Natural killer cell (primary cell): ENCODE measurements at regions not wholly inside any gene's neighbourhood (a gene's known extent, or its start where the extent isn't known, plus 50 kb on each side); places are given as distances from the start of the nearest gene placed in this dataset.

Experiments used
- ATAC-seq, 3 donors: fragments of 150-1000 bp in 2 of 3; fragments of 200-7000 bp in 1 of 3; cut with Tn5 transposase; 1 replicate in 1 of 3; 2 replicates in 2 of 3; pipeline ENCODE4 v1.10.0; 2021; ENCODE audit warnings: mild to moderate bottlenecking in 2 of 3, moderate library complexity in 2 of 3
- DNase-seq, 2 donors: peaks; one replicate each; pipeline versions ENCODE4 v3.0.0 to v3.0.0-alpha.2; 2013 to 2021; ENCODE audit warnings: mixed read lengths in 1 of 2
- H3K27ac ChIP-seq: one replicate; pipeline ENCODE4 v1.5.1; 2013; ENCODE audit warnings: mild to moderate bottlenecking, low read length
- H3K27me3 ChIP-seq: one replicate; pipeline ENCODE4 v1.6.1; 2013; ENCODE audit warnings: low read length; ENCODE audit not compliant: control insufficient read depth, insufficient read depth
- H3K36me3 ChIP-seq: one replicate; pipeline ENCODE4 v1.6.1; 2013; ENCODE audit warnings: low read length; ENCODE audit not compliant: control insufficient read depth, insufficient read depth
- H3K4me1 ChIP-seq: one replicate; pipeline ENCODE4 v1.6.1; 2013; ENCODE audit warnings: low read length; ENCODE audit not compliant: control insufficient read depth, insufficient read depth
- H3K4me3 ChIP-seq: one replicate; pipeline ENCODE4 v1.5.1; 2013; ENCODE audit warnings: low read length
- H3K9me3 ChIP-seq: one replicate; pipeline ENCODE4 v1.6.1; 2013; ENCODE audit warnings: low read length; ENCODE audit not compliant: control insufficient read depth, insufficient read depth
- H3K27ac Mint-ChIP-seq, 2 donors: one replicate each; pipeline ENCODE4 v1.8.0; 2022; ENCODE audit warnings: mild to moderate bottlenecking in 2 of 2, mixed read lengths in 2 of 2, moderate library complexity in 1 of 2
- H3K27me3 Mint-ChIP-seq, 2 donors: one replicate each; pipeline ENCODE4 v1.8.0; 2022; ENCODE audit warnings: low read depth in 2 of 2, mixed read lengths in 2 of 2
- H3K36me3 Mint-ChIP-seq: one replicate; pipeline ENCODE4 v1.8.0; 2022; ENCODE audit warnings: mixed read lengths
- H3K4me1 Mint-ChIP-seq, 2 donors: one replicate each; pipeline ENCODE4 v1.8.0; 2022; ENCODE audit warnings: mixed read lengths in 2 of 2
- H3K4me3 Mint-ChIP-seq: one replicate; pipeline ENCODE4 v1.8.0; 2022; ENCODE audit warnings: mild to moderate bottlenecking, moderate library complexity, mixed read lengths
- H3K9me3 Mint-ChIP-seq, 2 donors: one replicate each; pipeline ENCODE4 v1.8.0; 2022; ENCODE audit warnings: mixed read lengths in 2 of 2
- WGBS: methylation state at CpG from one replicate; pipeline ENCODE4 v1.1.7; 2013; ENCODE audit warnings: missing lambda C conversion rate; ENCODE audit not compliant: insufficient coverage; 5-methylcytosine and 5-hydroxymethylcytosine counted together
- intact Hi-C: fragments of 100-400 bp; cut with micrococcal nuclease; formaldehyde crosslinking; loops from one replicate; pipeline ENCODE4 v1.14.2; 2022
- TF ChIP-seq, protein P1 (sequence below): fragments of 200-600 bp; IDR thresholded peaks from one replicate; pipeline ENCODE4 v1.8.0; 2022; ENCODE audit warnings: antibody characterized with exemption

DNA sequence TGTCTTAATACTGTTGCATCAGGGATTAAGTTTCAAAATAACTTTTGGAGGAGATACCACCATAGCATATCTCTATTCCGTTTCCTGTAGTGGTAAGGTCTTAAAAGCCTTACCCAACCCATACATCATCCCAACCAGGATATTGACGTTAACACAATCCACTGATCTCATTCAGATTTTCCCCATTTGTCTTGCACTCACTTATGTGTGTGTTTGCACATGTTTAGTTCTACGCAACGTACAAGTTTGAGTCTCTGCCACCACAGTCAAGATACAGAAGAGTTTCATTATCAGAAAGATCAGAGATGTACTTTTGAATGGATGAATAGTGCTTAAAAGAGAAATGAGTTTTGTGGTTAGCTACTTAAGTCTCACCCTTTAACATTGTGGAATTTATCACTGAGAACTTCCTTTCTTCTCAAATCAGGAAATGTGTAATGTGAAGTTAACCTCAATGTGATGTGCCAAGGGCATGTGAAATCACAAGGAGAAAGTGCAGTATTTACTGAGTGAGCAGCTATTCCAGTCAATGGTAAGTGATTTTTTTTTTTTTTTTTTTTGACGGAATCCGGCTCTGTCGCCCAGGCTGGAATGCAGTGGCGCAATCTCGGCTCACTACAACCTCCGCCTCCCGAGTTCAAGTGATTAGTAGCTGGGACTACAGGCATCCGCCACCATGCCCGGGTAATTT lies 69.2 kb upstream of the EPHA4 start:
- H3K4me1 ChIP-seq = no peaks in the 10 kb centered on the region
- intact Hi-C loops = no loop called here
- Mint-ChIP-seq H3K27me3 (no peaks in the 10 kb centered on the region), H3K4me3 (no peak overlapping the region), H3K36me3 (no peaks in the 10 kb centered on the region), H3K4me1 (no peaks in the 10 kb centered on the region), H3K9me3 (peaks cover 2 to 6% of the 10 kb centered on the region in 2 donors), H3K27ac (no peak overlapping the region)
- no peak overlapping the region for H3K27ac ChIP-seq
- TF ChIP-seq, protein P1, sequence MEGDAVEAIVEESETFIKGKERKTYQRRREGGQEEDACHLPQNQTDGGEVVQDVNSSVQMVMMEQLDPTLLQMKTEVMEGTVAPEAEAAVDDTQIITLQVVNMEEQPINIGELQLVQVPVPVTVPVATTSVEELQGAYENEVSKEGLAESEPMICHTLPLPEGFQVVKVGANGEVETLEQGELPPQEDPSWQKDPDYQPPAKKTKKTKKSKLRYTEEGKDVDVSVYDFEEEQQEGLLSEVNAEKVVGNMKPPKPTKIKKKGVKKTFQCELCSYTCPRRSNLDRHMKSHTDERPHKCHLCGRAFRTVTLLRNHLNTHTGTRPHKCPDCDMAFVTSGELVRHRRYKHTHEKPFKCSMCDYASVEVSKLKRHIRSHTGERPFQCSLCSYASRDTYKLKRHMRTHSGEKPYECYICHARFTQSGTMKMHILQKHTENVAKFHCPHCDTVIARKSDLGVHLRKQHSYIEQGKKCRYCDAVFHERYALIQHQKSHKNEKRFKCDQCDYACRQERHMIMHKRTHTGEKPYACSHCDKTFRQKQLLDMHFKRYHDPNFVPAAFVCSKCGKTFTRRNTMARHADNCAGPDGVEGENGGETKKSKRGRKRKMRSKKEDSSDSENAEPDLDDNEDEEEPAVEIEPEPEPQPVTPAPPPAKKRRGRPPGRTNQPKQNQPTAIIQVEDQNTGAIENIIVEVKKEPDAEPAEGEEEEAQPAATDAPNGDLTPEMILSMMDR = no peak
- 68% methylated on average over 11 of the region's 13 CpGs for WGBS
- no peaks in the 10 kb centered on the region for H3K27me3 ChIP-seq
- H3K4me3 ChIP-seq = no peak overlapping the region
- H3K36me3 ChIP-seq = no peaks in the 10 kb centered on the region
- DNase-seq = no peak
- H3K9me3 ChIP-seq = no peaks in the 10 kb centered on the region
- peak in 1 of 3 donors; percentile 35 for ATAC-seq

- Mint-ChIP-seq H3K27ac (no peak overlapping the region), H3K4me3 (no peak overlapping the region), H3K36me3 (no peaks in the 10 kb centered on the region), H3K9me3 (peaks cover 2 to 6% of the 10 kb centered on the region in 2 donors), H3K4me1 (no peaks in the 10 kb centered on the region), H3K27me3 (no peaks in the 10 kb centered on the region)
- no CpG with 5 or more reads among the region's 1 CpG for WGBS
- Histone ChIP-seq H3K4me3 (no peak overlapping the region), H3K27ac (no peak overlapping the region), H3K36me3 (no peaks in the 10 kb centered on the region), H3K9me3 (no peaks in the 10 kb centered on the region), H3K4me1 (no peaks in the 10 kb centered on the region), H3K27me3 (no peaks in the 10 kb centered on the region)
- intact Hi-C loops = no loop called here
- ATAC-seq (no peak), DNase-seq (no peak)
- TF ChIP-seq, protein P1 = no peak
These were observed 68.6 kb upstream of the EPHA4 start for GRCh38 chr2:221640686-221641085.

DNA sequence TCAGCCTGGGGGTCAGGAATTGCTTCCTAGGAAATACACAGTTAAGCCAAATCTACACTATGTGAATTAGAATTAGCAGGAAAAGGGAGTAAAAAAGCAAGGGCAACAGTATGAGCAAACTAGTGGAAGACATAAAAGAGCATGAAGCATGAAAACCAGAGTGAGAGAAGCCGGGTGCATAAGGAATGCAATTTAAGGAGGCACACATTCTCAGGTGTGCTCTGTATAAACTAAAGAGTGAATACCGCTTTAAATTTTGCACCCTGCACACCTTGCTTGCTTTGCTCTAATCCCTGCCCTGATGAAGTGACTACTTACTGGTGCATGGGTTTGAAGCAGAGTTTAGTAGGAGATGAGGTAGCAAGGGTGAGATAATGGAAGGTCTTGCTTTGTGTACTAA lies 65.7 kb upstream of the EPHA4 start:
- H3K4me3 Mint-ChIP-seq = no peak overlapping the region

More for the DNA sequence above, 65.7 kb upstream of the EPHA4 start:
- TF ChIP-seq, protein P1 = no peak
- H3K27me3 ChIP-seq = no peaks in the 10 kb centered on the region
- no peak overlapping the region for H3K4me3 ChIP-seq
- ATAC-seq = no peak
- no peaks in the 10 kb centered on the region for H3K9me3 ChIP-seq
- no peaks in the 10 kb centered on the region for H3K36me3 ChIP-seq
- Mint-ChIP-seq H3K4me1 (no peaks in the 10 kb centered on the region), H3K27ac (no peak overlapping the region), H3K9me3 (peaks cover 2 to 6% of the 10 kb centered on the region in 2 donors), H3K27me3 (no peaks in the 10 kb centered on the region), H3K36me3 (no peaks in the 10 kb centered on the region)
- WGBS = 100% methylated on average over 2 of the region's 2 CpGs
- H3K27ac ChIP-seq = no peak overlapping the region
- no peak for DNase-seq
- no peaks in the 10 kb centered on the region for H3K4me1 ChIP-seq
- intact Hi-C loops = no loop called here
